ENCODE measurements at regions not wholly inside any gene's neighbourhood (a gene's known extent, or its start where the extent isn't known, plus 50 kb on each side); places are given as distances from the start of the nearest gene placed in this dataset.

DNA sequence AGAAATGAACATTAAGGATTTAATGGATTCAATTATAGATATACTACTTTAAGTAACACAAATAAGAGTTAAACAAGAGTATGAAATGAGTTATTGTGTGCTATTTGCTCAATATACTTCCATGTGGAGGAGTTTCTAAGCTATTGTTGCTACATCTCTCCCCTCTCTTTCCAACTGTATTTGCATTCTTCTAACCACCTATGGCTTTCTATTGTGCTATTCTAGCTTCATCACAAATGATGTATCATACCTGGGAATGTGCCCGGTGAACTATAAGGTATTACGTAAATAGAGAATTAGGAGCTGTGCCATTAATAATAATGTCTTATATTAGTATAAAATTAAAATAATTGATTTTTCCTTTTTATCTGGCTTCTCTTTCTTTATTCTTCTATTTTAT, 87.1 kb upstream of the PLEKHG7 start:
- DNase-seq (ENCODE audit: low spot score in 2 of 2) (no peak), FAIRE-seq (no peak)

DNA sequence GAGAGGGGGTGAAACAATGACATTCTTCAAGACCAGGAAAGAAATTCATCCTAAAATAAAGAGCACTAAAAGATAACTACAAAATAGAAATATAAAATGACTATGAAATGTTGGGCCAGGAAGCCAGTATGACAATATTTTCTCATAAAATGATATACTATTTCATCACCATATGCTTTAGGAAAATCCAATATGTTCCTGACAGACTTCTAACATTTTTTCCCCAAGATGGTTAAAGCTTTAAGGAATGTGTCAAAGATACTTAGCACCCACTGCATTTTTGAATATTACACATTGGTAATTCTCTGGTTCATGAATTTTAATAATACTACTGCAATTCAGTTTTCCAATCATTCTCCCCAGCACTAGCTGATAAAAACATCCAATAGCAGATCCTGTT, 87.7 kb upstream of the PLEKHG7 start:
- FAIRE-seq (no peak), DNase-seq (ENCODE audit: low spot score in 2 of 2) (no peak)

GRCh38 chr12:92614502-92614901, 88.3 kb upstream of the PLEKHG7 start:
- no peak for DNase-seq (ENCODE audit: low spot score in 2 of 2)
- no peak for FAIRE-seq

DNA sequence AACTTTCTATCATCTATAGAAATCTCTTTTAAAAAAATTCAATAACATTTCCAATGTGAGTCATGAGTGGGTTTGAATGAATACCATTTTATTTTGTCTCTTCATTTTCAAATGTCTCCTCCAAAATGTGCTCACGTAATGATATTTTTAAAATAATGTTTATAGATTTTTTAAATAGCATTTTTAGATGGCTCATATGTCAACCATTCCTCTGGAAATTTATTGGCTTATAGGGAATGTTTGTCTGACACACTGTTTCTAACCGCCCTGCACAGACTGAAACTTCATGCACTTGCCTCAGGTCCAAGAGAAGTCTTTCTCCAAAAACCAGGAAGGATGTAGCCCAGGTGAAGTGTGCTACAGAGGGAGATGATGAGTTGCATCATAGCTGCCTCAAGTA, 88.8 kb upstream of the PLEKHG7 start:
- no peak for DNase-seq (ENCODE audit: low spot score in 2 of 2)

GRCh38 chr12:92612611-92613010, 90.2 kb upstream of the PLEKHG7 start:
- no peak for FAIRE-seq
- DNase-seq (ENCODE audit: low spot score in 2 of 2), result no peak

More for the DNA sequence above, 88.8 kb upstream of the PLEKHG7 start:
- FAIRE-seq, result no peak

GRCh38 chr12:92608151-92609091, 94.4 kb upstream of the PLEKHG7 start:
- FAIRE-seq, result no peak
- DNase-seq (ENCODE audit: low spot score in 2 of 2), result peak in 1 of 2 donors; percentile 25

DNA sequence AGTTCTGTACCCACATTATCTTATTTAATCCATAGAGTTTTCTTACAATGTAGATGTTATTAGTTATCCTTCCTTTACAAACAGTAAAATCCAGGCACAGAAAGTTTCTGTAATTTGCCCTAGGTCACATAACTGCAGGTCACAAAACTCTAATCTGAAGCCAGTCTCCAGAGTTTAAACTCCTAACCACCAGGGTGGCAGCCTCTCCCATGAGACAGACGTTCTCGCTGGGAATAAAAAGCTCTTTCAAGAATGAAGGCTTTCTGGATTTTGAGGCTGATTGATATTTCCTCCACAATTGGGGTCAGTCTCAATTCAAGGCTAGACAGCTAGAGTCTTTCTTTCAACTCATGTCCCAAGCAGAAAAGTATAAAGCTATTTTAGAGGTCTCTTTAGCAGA, 95.8 kb upstream of the PLEKHG7 start:
- DNase-seq (ENCODE audit: low spot score in 2 of 2) (no peak), FAIRE-seq (no peak)

DNA sequence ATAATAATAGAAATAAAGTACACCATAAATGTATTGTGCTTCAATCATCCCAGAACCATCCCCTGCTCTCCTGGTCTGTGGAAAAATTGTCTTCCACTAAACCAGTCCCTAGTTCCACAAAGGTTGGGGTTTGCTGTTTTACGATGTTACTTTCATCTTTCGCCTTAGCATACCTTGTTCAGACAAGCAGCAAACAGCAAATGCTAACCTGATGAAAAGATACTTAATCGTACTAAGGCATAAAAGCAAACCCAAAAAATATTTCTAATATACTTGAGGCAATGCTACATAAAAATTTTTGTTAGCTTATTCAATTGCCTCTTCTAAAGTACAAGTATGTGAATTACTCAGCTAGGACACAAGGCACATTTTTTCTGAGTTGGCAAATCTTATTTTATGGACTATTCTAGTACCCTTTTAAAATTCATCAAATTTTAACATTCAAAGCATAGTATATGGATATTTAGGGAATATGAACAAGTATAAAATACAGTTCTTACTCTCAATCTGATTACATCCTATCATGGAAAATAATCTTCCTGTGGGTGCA, 97.1 kb upstream of the PLEKHG7 start:
- DNase-seq (ENCODE audit: low spot score in 2 of 2), result no peak
- FAIRE-seq, result no peak

GRCh38 chr12:92604786-92605185, 98.0 kb upstream of the PLEKHG7 start:
- no peak for FAIRE-seq
- DNase-seq (ENCODE audit: low spot score in 2 of 2), result no peak

- no peak for DNase-seq (ENCODE audit: low spot score in 2 of 2)
- FAIRE-seq, result no peak
Observed at GRCh38 chr12:92603741-92604432, 98.9 kb upstream of the PLEKHG7 start.

DNA sequence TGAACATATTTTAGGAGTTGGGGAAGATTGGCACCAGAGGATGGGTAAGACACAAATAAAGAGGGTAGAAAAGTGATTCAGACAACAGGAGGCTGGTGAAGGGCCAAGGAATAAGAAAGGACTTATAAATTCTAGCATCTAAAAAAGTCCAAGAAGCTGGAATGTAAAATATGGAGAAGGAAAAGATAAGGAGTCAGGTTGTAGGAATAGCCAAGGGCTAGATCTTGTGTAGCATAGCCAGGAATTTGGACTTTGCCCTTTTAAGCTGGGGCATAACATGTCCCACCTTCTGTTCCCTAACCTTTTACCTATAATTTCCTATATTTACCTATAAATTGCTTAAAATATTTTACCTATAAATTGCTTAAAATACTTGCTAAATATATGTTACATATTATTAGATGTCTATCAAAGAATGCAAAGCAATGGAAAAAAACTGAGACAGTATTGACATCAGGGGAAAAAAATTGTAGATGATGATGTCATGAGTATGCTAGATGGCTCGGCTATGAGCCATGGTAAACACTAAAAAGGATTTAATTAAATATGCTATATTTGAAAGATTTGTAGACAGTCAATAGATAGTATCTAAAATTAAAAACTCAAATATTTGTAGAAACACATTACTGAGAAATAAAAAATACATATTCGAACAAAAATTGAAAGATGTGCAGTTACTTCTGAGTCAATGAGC, 99.7 kb upstream of the PLEKHG7 start:
- FAIRE-seq (no peak), DNase-seq (ENCODE audit: low spot score in 2 of 2) (no peak)

- FAIRE-seq, result no peak
- no peak for DNase-seq (ENCODE audit: low spot score in 2 of 2)
Observed at GRCh38 chr12:92602476-92602875, 100.3 kb upstream of the PLEKHG7 start.

DNA sequence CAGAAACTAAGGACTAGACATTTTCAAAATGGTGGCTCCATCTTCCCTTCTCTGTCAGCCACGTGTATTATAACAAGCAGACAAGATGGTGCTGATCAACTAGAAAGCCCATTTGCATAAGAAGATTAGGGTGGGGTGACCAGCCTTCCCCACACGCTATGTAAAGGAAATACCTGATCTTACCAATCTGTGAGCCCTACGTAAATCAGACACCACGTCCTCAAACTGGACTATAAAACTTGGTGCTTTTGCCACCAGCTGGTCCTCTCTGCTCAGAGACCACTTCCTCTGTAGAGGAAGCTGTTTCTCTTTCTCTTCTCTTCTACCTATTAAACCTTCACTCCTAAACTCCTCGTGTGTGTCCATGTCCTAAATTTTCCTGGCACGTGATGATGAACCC, 101.1 kb upstream of the PLEKHG7 start:
- DNase-seq (ENCODE audit: low spot score in 2 of 2) (no peak), FAIRE-seq (no peak)

- no peak for DNase-seq (ENCODE audit: low spot score in 2 of 2)
- FAIRE-seq, result no peak
Observed at GRCh38 chr12:92601176-92601575, 101.6 kb upstream of the PLEKHG7 start.

DNA sequence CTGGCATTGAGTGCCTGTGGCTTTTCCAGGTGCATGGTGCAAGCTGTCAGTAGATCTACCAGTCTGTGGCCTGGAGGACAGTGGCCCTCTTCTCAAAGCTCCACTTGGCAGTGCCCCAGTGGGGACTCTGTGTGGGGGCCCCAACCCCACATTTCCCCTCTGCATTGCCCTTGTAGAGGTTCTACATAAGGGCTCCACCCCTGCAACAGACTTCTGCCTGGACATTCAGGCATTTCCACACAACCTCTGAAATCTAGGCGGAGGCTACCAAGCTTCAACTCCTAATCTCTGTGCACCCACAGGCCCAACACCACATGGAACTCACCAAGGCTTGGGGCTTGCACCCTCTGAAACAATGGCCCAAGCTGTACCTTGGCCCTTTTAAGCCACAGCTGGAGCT, 102.7 kb upstream of the PLEKHG7 start:
- FAIRE-seq (no peak), DNase-seq (ENCODE audit: low spot score in 2 of 2) (no peak)

- DNase-seq (ENCODE audit: low spot score in 2 of 2) (no peak), FAIRE-seq (no peak)
Observed at GRCh38 chr12:92597997-92598396, 104.8 kb upstream of the PLEKHG7 start.

GRCh38 chr12:92597118-92597517, 105.7 kb upstream of the PLEKHG7 start:
- no peak for FAIRE-seq

DNA sequence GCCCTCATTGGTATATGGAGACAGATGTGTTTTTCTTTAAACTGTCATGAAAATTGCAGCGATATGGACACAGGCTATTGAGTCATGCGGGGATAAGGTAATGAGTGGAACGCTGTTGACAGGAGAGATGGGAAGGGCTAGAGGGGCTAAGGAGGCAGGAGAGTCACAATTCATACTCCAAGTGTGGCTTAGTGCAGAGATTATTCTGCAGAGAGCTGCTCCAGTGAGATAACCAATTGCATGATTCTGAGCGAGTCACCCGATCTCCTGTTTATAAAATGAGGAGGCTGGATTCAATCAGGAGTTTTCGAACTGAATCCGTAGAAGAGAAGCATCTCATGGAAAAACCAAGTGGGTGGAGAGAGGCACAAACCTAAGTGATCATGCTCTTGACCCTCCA, 106.4 kb upstream of the PLEKHG7 start:
- FAIRE-seq (no peak), DNase-seq (ENCODE audit: low spot score in 2 of 2) (no peak)

More at GRCh38 chr12:92597118-92597517, 105.7 kb upstream of the PLEKHG7 start:
- no peak for DNase-seq (ENCODE audit: low spot score in 2 of 2)

- no peak for FAIRE-seq
- no peak for DNase-seq (ENCODE audit: low spot score in 2 of 2)
Observed at GRCh38 chr12:92595663-92596062, 107.1 kb upstream of the PLEKHG7 start.

DNA sequence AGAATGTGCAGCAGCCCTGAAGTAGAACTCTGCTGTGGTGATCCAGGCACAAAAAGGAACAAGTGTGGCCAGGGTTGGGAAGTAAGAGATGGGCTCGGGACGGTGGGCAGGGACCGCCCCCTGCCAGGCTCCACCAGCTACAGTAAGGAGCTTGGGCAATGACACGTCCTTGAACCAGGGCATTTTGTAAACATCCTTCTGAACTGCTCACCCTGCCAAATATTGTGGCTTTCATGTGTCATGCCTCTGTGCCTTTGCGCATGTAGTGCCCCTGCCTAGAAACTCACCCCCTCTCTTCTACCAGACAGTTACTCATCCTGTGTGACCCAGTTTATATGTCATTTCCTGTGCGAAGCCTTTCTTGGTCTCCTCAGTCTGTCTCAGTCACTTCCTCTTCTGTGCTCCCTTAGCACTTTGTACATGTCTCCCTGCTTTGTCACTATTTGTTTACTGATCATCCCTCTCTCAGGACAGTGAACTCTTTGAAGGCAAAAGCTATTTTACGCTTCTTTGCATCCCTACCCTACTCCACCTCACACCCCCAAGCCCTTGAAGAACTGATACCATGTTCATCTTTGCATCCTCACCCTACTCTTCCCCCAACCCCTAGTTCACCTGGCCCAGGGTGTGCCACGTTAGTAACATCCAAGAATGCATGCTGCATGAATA, 108.9 kb upstream of the PLEKHG7 start:
- DNase-seq (ENCODE audit: low spot score in 2 of 2), result no peak
- no peak for FAIRE-seq
